ENCODE measurements at regions not wholly inside any gene's neighbourhood (a gene's known extent, or its start where the extent isn't known, plus 50 kb on each side); places are given as distances from the start of the nearest gene placed in this dataset.

- Histone ChIP-seq H3K4me3 (ENCODE audit: extremely low read depth, insufficient read depth, low read length, poor library complexity, severe bottlenecking) (no peak overlapping the region), H3K9me3 (ENCODE audit: control insufficient read depth, low read length) (no peaks in the 10 kb centered on the region), H3K4me1 (ENCODE audit: control insufficient read depth, insufficient read depth, low read length, poor library complexity, severe bottlenecking) (no peaks in the 10 kb centered on the region), H3K36me3 (ENCODE audit: control insufficient read depth, insufficient read depth, low read length) (no peaks in the 10 kb centered on the region), H3K27ac (ENCODE audit: low read depth, low read length, severe bottlenecking) (no peak overlapping the region)
- WGBS, 2 experiments (ENCODE audit: insufficient coverage in 2 of 2) = 100% methylated on average over 1 of the region's 1 CpG; no CpG with 5 or more reads in 1 of the 2 experiments
These were observed 934.1 kb upstream of the CRIM1 start for GRCh38 chr2:35421485-35421884.

- H3K9me3 ChIP-seq (ENCODE audit: control insufficient read depth, low read length) = no peaks in the 10 kb centered on the region
- no CpG with 5 or more reads among the region's 1 CpG for WGBS, 2 experiments (ENCODE audit: insufficient coverage in 2 of 2)
- no peaks in the 10 kb centered on the region for H3K4me1 ChIP-seq (ENCODE audit: control insufficient read depth, insufficient read depth, low read length, poor library complexity, severe bottlenecking)
- H3K27ac ChIP-seq (ENCODE audit: low read depth, low read length, severe bottlenecking) = no peak overlapping the region
- H3K36me3 ChIP-seq (ENCODE audit: control insufficient read depth, insufficient read depth, low read length) = no peaks in the 10 kb centered on the region
- no peak overlapping the region for H3K4me3 ChIP-seq (ENCODE audit: extremely low read depth, insufficient read depth, low read length, poor library complexity, severe bottlenecking)
These were observed 938.3 kb upstream of the CRIM1 start for GRCh38 chr2:35417293-35417692.

- Histone ChIP-seq H3K4me3 (ENCODE audit: extremely low read depth, insufficient read depth, low read length, poor library complexity, severe bottlenecking) (no peak overlapping the region), H3K36me3 (ENCODE audit: control insufficient read depth, insufficient read depth, low read length) (no peaks in the 10 kb centered on the region), H3K27ac (ENCODE audit: low read depth, low read length, severe bottlenecking) (no peak overlapping the region), H3K4me1 (ENCODE audit: control insufficient read depth, insufficient read depth, low read length, poor library complexity, severe bottlenecking) (no peaks in the 10 kb centered on the region), H3K9me3 (ENCODE audit: control insufficient read depth, low read length) (no peaks in the 10 kb centered on the region)
- WGBS, 2 experiments (ENCODE audit: insufficient coverage in 2 of 2) = no CpG with 5 or more reads among the region's 2 CpGs
These were observed 939.0 kb upstream of the CRIM1 start for GRCh38 chr2:35416391-35417140.

- Histone ChIP-seq H3K9me3 (ENCODE audit: control insufficient read depth, low read length) (no peaks in the 10 kb centered on the region), H3K36me3 (ENCODE audit: control insufficient read depth, insufficient read depth, low read length) (no peaks in the 10 kb centered on the region), H3K27ac (ENCODE audit: low read depth, low read length, severe bottlenecking) (no peak overlapping the region), H3K4me1 (ENCODE audit: control insufficient read depth, insufficient read depth, low read length, poor library complexity, severe bottlenecking) (no peaks in the 10 kb centered on the region), H3K4me3 (ENCODE audit: extremely low read depth, insufficient read depth, low read length, poor library complexity, severe bottlenecking) (no peak overlapping the region)
- 65 to 85% methylated on average over 3 to 4 of the region's 4 CpGs for WGBS, 2 experiments (ENCODE audit: insufficient coverage in 2 of 2)
These were observed 939.6 kb upstream of the CRIM1 start for GRCh38 chr2:35415942-35416341.

GRCh38 chr2:35415282-35415681 lies 940.3 kb upstream of the CRIM1 start:
- Histone ChIP-seq H3K4me3 (ENCODE audit: extremely low read depth, insufficient read depth, low read length, poor library complexity, severe bottlenecking) (no peak overlapping the region), H3K4me1 (ENCODE audit: control insufficient read depth, insufficient read depth, low read length, poor library complexity, severe bottlenecking) (no peaks in the 10 kb centered on the region), H3K27ac (ENCODE audit: low read depth, low read length, severe bottlenecking) (no peak overlapping the region), H3K36me3 (ENCODE audit: control insufficient read depth, insufficient read depth, low read length) (no peaks in the 10 kb centered on the region), H3K9me3 (ENCODE audit: control insufficient read depth, low read length) (no peaks in the 10 kb centered on the region)
- WGBS, 2 experiments (ENCODE audit: insufficient coverage in 2 of 2) = 67% methylated on average over 1 of the region's 1 CpG; no CpG with 5 or more reads in 1 of the 2 experiments

- 100% methylated on average over 1 of the region's 5 CpGs; no CpG with 5 or more reads in 1 of the 2 experiments for WGBS, 2 experiments (ENCODE audit: insufficient coverage in 2 of 2)
These were observed 945.0 kb upstream of the CRIM1 start for GRCh38 chr2:35410431-35411061.

GRCh38 chr2:35409762-35410161 lies 945.8 kb upstream of the CRIM1 start:
- 70 to 100% methylated on average over 2 of the region's 2 CpGs for WGBS, 2 experiments (ENCODE audit: insufficient coverage in 2 of 2)
- Histone ChIP-seq H3K4me3 (ENCODE audit: extremely low read depth, insufficient read depth, low read length, poor library complexity, severe bottlenecking) (no peak overlapping the region), H3K4me1 (ENCODE audit: control insufficient read depth, insufficient read depth, low read length, poor library complexity, severe bottlenecking) (no peaks in the 10 kb centered on the region), H3K27ac (ENCODE audit: low read depth, low read length, severe bottlenecking) (no peak overlapping the region), H3K36me3 (ENCODE audit: control insufficient read depth, insufficient read depth, low read length) (no peaks in the 10 kb centered on the region), H3K9me3 (ENCODE audit: control insufficient read depth, low read length) (no peaks in the 10 kb centered on the region)

More at GRCh38 chr2:35410431-35411061, 945.0 kb upstream of the CRIM1 start:
- no peaks in the 10 kb centered on the region for H3K4me1 ChIP-seq (ENCODE audit: control insufficient read depth, insufficient read depth, low read length, poor library complexity, severe bottlenecking)
- H3K27ac ChIP-seq (ENCODE audit: low read depth, low read length, severe bottlenecking) = no peak overlapping the region
- no peaks in the 10 kb centered on the region for H3K9me3 ChIP-seq (ENCODE audit: control insufficient read depth, low read length)
- no peaks in the 10 kb centered on the region for H3K36me3 ChIP-seq (ENCODE audit: control insufficient read depth, insufficient read depth, low read length)
- H3K4me3 ChIP-seq (ENCODE audit: extremely low read depth, insufficient read depth, low read length, poor library complexity, severe bottlenecking) = no peak overlapping the region

GRCh38 chr2:35408320-35408719 lies 947.3 kb upstream of the CRIM1 start:
- Histone ChIP-seq H3K4me1 (ENCODE audit: control insufficient read depth, insufficient read depth, low read length, poor library complexity, severe bottlenecking) (no peaks in the 10 kb centered on the region), H3K4me3 (ENCODE audit: extremely low read depth, insufficient read depth, low read length, poor library complexity, severe bottlenecking) (no peak overlapping the region), H3K36me3 (ENCODE audit: control insufficient read depth, insufficient read depth, low read length) (no peaks in the 10 kb centered on the region), H3K27ac (ENCODE audit: low read depth, low read length, severe bottlenecking) (no peak overlapping the region), H3K9me3 (ENCODE audit: control insufficient read depth, low read length) (no peaks in the 10 kb centered on the region)

- H3K36me3 ChIP-seq (ENCODE audit: control insufficient read depth, insufficient read depth, low read length) = no peaks in the 10 kb centered on the region
- no peak overlapping the region for H3K27ac ChIP-seq (ENCODE audit: low read depth, low read length, severe bottlenecking)
- H3K4me3 ChIP-seq (ENCODE audit: extremely low read depth, insufficient read depth, low read length, poor library complexity, severe bottlenecking) = no peak overlapping the region
- no peaks in the 10 kb centered on the region for H3K4me1 ChIP-seq (ENCODE audit: control insufficient read depth, insufficient read depth, low read length, poor library complexity, severe bottlenecking)
- WGBS, 2 experiments (ENCODE audit: insufficient coverage in 2 of 2) = 91 to 94% methylated on average over 16 to 18 of the region's 22 CpGs
- H3K9me3 ChIP-seq (ENCODE audit: control insufficient read depth, low read length) = no peaks in the 10 kb centered on the region
These were observed 963.7 kb upstream of the CRIM1 start for GRCh38 chr2:35391736-35392442.

GRCh38 chr2:35378791-35379190 lies 976.8 kb upstream of the CRIM1 start:
- WGBS, 2 experiments (ENCODE audit: insufficient coverage in 2 of 2) = no CpG with 5 or more reads among the region's 1 CpG
- H3K9me3 ChIP-seq (ENCODE audit: control insufficient read depth, low read length) = no peaks in the 10 kb centered on the region

More at GRCh38 chr2:35378791-35379190, 976.8 kb upstream of the CRIM1 start:
- no peak overlapping the region for H3K4me3 ChIP-seq (ENCODE audit: extremely low read depth, insufficient read depth, low read length, poor library complexity, severe bottlenecking)
- no peaks in the 10 kb centered on the region for H3K4me1 ChIP-seq (ENCODE audit: control insufficient read depth, insufficient read depth, low read length, poor library complexity, severe bottlenecking)
- no peak overlapping the region for H3K27ac ChIP-seq (ENCODE audit: low read depth, low read length, severe bottlenecking)
- no peaks in the 10 kb centered on the region for H3K36me3 ChIP-seq (ENCODE audit: control insufficient read depth, insufficient read depth, low read length)
